ENCODE measurements at regions not wholly inside any gene's neighbourhood (a gene's known extent, or its start where the extent isn't known, plus 50 kb on each side); places are given as distances from the start of the nearest gene placed in this dataset.

- TF ChIP-seq FOXP2 (optimal IDR thresholded peaks at IDR 0.05; ENCODE audit: borderline replicate concordance, extremely low read depth, extremely low read length, insufficient read depth) (no peak), POLR2AphosphoS5 (IDR thresholded peaks at IDR 0.05; ENCODE audit: low read depth, low read length) (no peak), REST (IDR thresholded peaks at IDR 0.05; ENCODE audit: insufficient read depth in 1 of 2, low read depth in 2 of 2, low read length in 2 of 2) (no peak), TAF1 (IDR thresholded peaks at IDR 0.05; ENCODE audit: borderline replicate concordance, insufficient read depth, low read length) (no peak), SIN3A (IDR thresholded peaks at IDR 0.05; ENCODE audit: borderline replicate concordance, insufficient read depth, low read length) (no peak)
Observed at GRCh38 chr1:82542141-82542540, 741.4 kb downstream of the ADGRL2 start.

- TF ChIP-seq SIN3A (IDR thresholded peaks at IDR 0.05; ENCODE audit: borderline replicate concordance, insufficient read depth, low read length) (no peak), POLR2AphosphoS5 (IDR thresholded peaks at IDR 0.05; ENCODE audit: low read depth, low read length) (no peak), REST (IDR thresholded peaks at IDR 0.05; ENCODE audit: insufficient read depth in 1 of 2, low read depth in 2 of 2, low read length in 2 of 2) (no peak), FOXP2 (optimal IDR thresholded peaks at IDR 0.05; ENCODE audit: borderline replicate concordance, extremely low read depth, extremely low read length, insufficient read depth) (no peak), TAF1 (IDR thresholded peaks at IDR 0.05; ENCODE audit: borderline replicate concordance, insufficient read depth, low read length) (no peak)
Observed at GRCh38 chr1:82540006-82540405, 739.3 kb downstream of the ADGRL2 start.

- TF ChIP-seq SIN3A (IDR thresholded peaks at IDR 0.05; ENCODE audit: borderline replicate concordance, insufficient read depth, low read length) (no peak), TAF1 (IDR thresholded peaks at IDR 0.05; ENCODE audit: borderline replicate concordance, insufficient read depth, low read length) (no peak), POLR2AphosphoS5 (IDR thresholded peaks at IDR 0.05; ENCODE audit: low read depth, low read length) (no peak), FOXP2 (optimal IDR thresholded peaks at IDR 0.05; ENCODE audit: borderline replicate concordance, extremely low read depth, extremely low read length, insufficient read depth) (no peak), REST (IDR thresholded peaks at IDR 0.05; ENCODE audit: insufficient read depth in 1 of 2, low read depth in 2 of 2, low read length in 2 of 2) (no peak)
Observed at GRCh38 chr1:82538876-82539275, 738.1 kb downstream of the ADGRL2 start.

GRCh38 chr1:82534996-82535395 is 734.3 kb downstream of the ADGRL2 start:
- no peak for TF ChIP-seq FOXP2 (optimal IDR thresholded peaks at IDR 0.05; ENCODE audit: borderline replicate concordance, extremely low read depth, extremely low read length, insufficient read depth)
- TF ChIP-seq TAF1 (IDR thresholded peaks at IDR 0.05; ENCODE audit: borderline replicate concordance, insufficient read depth, low read length) = no peak
- no peak for TF ChIP-seq REST (IDR thresholded peaks at IDR 0.05; ENCODE audit: insufficient read depth in 1 of 2, low read depth in 2 of 2, low read length in 2 of 2)
- TF ChIP-seq SIN3A (IDR thresholded peaks at IDR 0.05; ENCODE audit: borderline replicate concordance, insufficient read depth, low read length) = no peak
- TF ChIP-seq POLR2AphosphoS5 (IDR thresholded peaks at IDR 0.05; ENCODE audit: low read depth, low read length) = no peak

GRCh38 chr1:82525378-82525777 is 724.6 kb downstream of the ADGRL2 start:
- TF ChIP-seq TAF1 (IDR thresholded peaks at IDR 0.05; ENCODE audit: borderline replicate concordance, insufficient read depth, low read length) (no peak), REST (IDR thresholded peaks at IDR 0.05; ENCODE audit: insufficient read depth in 1 of 2, low read depth in 2 of 2, low read length in 2 of 2) (no peak), SIN3A (IDR thresholded peaks at IDR 0.05; ENCODE audit: borderline replicate concordance, insufficient read depth, low read length) (no peak), POLR2AphosphoS5 (IDR thresholded peaks at IDR 0.05; ENCODE audit: low read depth, low read length) (no peak), FOXP2 (optimal IDR thresholded peaks at IDR 0.05; ENCODE audit: borderline replicate concordance, extremely low read depth, extremely low read length, insufficient read depth) (no peak)
